Neural progenitor cell (in vitro differentiated cells): ENCODE measurements at regions not wholly inside any gene's neighbourhood (a gene's known extent, or its start where the extent isn't known, plus 50 kb on each side); places are given as distances from the start of the nearest gene placed in this dataset.

Source experiments
- DNase-seq: peaks from one replicate; pipeline ENCODE4 v3.0.0-alpha.2; 2016; ENCODE audit warnings: low spot score
- H2AFZ ChIP-seq: fragments of 200-600 bp; sonication (generic); replicated peaks from 2 replicates; pipeline ENCODE4 v1.6.1; 2016; ENCODE audit warnings: antibody characterized with exemption
- H3F3A ChIP-seq: fragments of 200-600 bp; sonication (generic); 2 replicates; pipeline ENCODE4 v1.6.1; 2016; ENCODE audit warnings: antibody characterized with exemption, low read depth
- H3K27ac ChIP-seq: fragments of 200-600 bp; sonication (generic); 2 replicates; pipeline ENCODE4 v1.5.1; 2016; ENCODE audit warnings: mild to moderate bottlenecking
- H3K27me3 ChIP-seq: fragments of 200-600 bp; sonication (generic); 2 replicates; pipeline ENCODE4 v1.6.1; 2016; ENCODE audit warnings: mild to moderate bottlenecking, moderate library complexity
- H3K36me3 ChIP-seq: fragments of 200-600 bp; sonication (generic); 2 replicates; pipeline ENCODE4 v1.5.1; 2016
- H3K4me1 ChIP-seq: fragments of 200-600 bp; sonication (generic); 2 replicates; pipeline ENCODE4 v1.6.1; 2016; ENCODE audit warnings: mixed run types
- H3K4me2 ChIP-seq: fragments of 200-600 bp; sonication (generic); 2 replicates; pipeline ENCODE4 v1.6.1; 2016
- H3K4me3 ChIP-seq: fragments of 200-600 bp; sonication (generic); 2 replicates; pipeline ENCODE4 v1.5.1; 2016
- H3K79me2 ChIP-seq: fragments of 200-600 bp; sonication (generic); 2 replicates; pipeline ENCODE4 v1.6.1; 2016; ENCODE audit warnings: low read depth
- H3K9ac ChIP-seq: fragments of 200-600 bp; sonication (generic); 2 replicates; pipeline ENCODE4 v1.6.1; 2016
- H3K9me3 ChIP-seq: fragments of 200-600 bp; sonication (generic); 2 replicates; pipeline ENCODE4 v1.5.1; 2016; ENCODE audit warnings: low read depth
- H4K20me1 ChIP-seq: fragments of 200-600 bp; sonication (generic); 2 replicates; pipeline ENCODE4 v1.6.1; 2016; ENCODE audit warnings: low read depth
- H3K27ac Mint-ChIP-seq: 3 replicates; pipeline ENCODE4 v1.8.0; 2021; ENCODE audit warnings: mixed read lengths
- H3K27me3 Mint-ChIP-seq: 2 replicates; pipeline ENCODE4 v1.8.0; 2022; ENCODE audit warnings: low read depth, mild to moderate bottlenecking, inconsistent platforms, moderate library complexity, mixed read lengths; ENCODE audit not compliant: insufficient read depth
- H3K36me3 Mint-ChIP-seq: 3 replicates; pipeline ENCODE4 v1.8.0; 2021; ENCODE audit warnings: mixed read lengths
- H3K4me1 Mint-ChIP-seq: 3 replicates; pipeline ENCODE4 v1.8.0; 2021; ENCODE audit warnings: mixed read lengths
- H3K4me3 Mint-ChIP-seq: 3 replicates; pipeline ENCODE4 v1.8.0; 2021; ENCODE audit warnings: mild to moderate bottlenecking, moderate library complexity, mixed read lengths
- H3K9me3 Mint-ChIP-seq: 3 replicates; pipeline ENCODE4 v1.8.0; 2020; ENCODE audit warnings: mixed read lengths
- EZH2 ChIP-seq: fragments of 200-600 bp; sonication (generic); IDR thresholded peaks from 2 replicates; pipeline ENCODE4 v1.6.1; 2017; ENCODE audit warnings: antibody characterized with exemption, mild to moderate bottlenecking, moderate library complexity
- EZH2phosphoT487 ChIP-seq: fragments of 200-600 bp; sonication (generic); IDR thresholded peaks from 2 replicates; pipeline ENCODE4 v1.6.1; 2017; ENCODE audit warnings: antibody characterized with exemption
- TF ChIP-seq, protein P1 (sequence below): fragments of 200-600 bp; sonication (generic); IDR thresholded peaks from 2 replicates; pipeline ENCODE4 v1.5.1; 2017; ENCODE audit warnings: antibody characterized with exemption, mild to moderate bottlenecking

DNA sequence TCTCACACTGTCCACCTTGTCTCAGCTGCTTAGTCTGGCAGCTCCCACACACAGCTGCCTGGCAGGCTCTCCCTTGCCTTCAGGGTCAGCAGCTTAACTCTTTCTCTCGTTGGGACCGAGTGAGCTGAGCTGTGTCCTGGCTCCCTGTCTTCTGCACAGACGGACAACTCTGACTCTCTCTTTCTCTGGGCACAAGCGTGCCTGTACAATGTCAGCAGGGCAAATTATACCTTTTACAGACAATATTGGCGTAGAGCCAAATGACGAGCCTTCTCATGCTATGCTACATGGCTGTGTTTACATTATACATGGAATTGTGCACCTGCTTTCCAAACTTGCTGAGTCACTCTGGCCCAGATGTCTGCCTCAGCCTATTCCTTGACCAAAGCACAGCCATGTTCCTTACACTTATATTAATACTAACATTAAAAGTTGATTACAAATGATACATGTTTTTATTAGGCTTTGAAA, 188.6 kb downstream of the CYLC2 start:
- Histone ChIP-seq H4K20me1 (no peaks in the 10 kb centered on the region), H3F3A (no peaks in the 10 kb centered on the region), H3K9me3 (no peaks in the 10 kb centered on the region), H3K4me2 (no peak overlapping the region), H3K4me1 (no peaks in the 10 kb centered on the region), H3K36me3 (no peaks in the 10 kb centered on the region), H3K27ac (no peak overlapping the region), H3K4me3 (no peak overlapping the region), H3K79me2 (no peaks in the 10 kb centered on the region), H3K27me3 (no peaks in the 10 kb centered on the region), H3K9ac (no peak overlapping the region), H2AFZ (no peak overlapping the region)
- H3K9me3 Mint-ChIP-seq: peaks cover 7% of the 10 kb centered on the region
- H3K36me3 Mint-ChIP-seq: no peaks in the 10 kb centered on the region
- TF ChIP-seq EZH2: no peak
- TF ChIP-seq EZH2phosphoT487: no peak
- TF ChIP-seq, protein P1, sequence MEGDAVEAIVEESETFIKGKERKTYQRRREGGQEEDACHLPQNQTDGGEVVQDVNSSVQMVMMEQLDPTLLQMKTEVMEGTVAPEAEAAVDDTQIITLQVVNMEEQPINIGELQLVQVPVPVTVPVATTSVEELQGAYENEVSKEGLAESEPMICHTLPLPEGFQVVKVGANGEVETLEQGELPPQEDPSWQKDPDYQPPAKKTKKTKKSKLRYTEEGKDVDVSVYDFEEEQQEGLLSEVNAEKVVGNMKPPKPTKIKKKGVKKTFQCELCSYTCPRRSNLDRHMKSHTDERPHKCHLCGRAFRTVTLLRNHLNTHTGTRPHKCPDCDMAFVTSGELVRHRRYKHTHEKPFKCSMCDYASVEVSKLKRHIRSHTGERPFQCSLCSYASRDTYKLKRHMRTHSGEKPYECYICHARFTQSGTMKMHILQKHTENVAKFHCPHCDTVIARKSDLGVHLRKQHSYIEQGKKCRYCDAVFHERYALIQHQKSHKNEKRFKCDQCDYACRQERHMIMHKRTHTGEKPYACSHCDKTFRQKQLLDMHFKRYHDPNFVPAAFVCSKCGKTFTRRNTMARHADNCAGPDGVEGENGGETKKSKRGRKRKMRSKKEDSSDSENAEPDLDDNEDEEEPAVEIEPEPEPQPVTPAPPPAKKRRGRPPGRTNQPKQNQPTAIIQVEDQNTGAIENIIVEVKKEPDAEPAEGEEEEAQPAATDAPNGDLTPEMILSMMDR: no peak
- H3K27me3 Mint-ChIP-seq: no peaks in the 10 kb centered on the region
- no peaks in the 10 kb centered on the region for H3K4me1 Mint-ChIP-seq
- no peak for DNase-seq
- no peak overlapping the region for H3K4me3 Mint-ChIP-seq
- H3K27ac Mint-ChIP-seq: no peak overlapping the region

DNA sequence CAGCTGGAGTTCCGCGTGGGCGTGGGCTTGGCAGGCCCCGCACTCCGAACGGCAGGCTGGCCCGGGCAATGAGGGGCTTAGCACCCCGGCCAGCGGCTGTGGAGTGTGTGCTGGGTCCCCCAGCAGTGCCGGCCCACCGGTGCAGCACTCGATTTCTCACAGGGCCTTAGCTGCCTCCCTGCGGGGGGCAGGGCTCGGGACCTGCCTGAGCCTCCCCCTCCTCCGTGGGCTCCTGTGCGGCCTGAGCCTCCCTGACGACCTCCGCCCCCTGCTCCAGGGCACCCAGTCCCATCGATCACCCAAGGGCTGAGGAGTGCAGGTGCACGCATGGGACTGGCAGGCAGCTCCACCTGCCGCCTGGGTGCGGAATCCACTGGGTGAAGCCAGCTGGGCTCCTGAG, 191.8 kb downstream of the CYLC2 start:
- Histone ChIP-seq H3K4me3 (no peak overlapping the region), H2AFZ (no peak overlapping the region), H3K9me3 (no peaks in the 10 kb centered on the region), H3K27me3 (no peaks in the 10 kb centered on the region), H3K27ac (no peak overlapping the region), H3K9ac (no peak overlapping the region), H3F3A (no peaks in the 10 kb centered on the region), H3K79me2 (no peaks in the 10 kb centered on the region), H3K36me3 (no peaks in the 10 kb centered on the region), H3K4me1 (no peaks in the 10 kb centered on the region), H3K4me2 (no peak overlapping the region), H4K20me1 (no peaks in the 10 kb centered on the region)
- Mint-ChIP-seq H3K27ac (no peak overlapping the region), H3K4me3 (no peak overlapping the region), H3K27me3 (no peaks in the 10 kb centered on the region), H3K9me3 (peaks cover 7% of the 10 kb centered on the region), H3K36me3 (no peaks in the 10 kb centered on the region), H3K4me1 (no peaks in the 10 kb centered on the region)
- TF ChIP-seq EZH2phosphoT487: no peak
- no peak for DNase-seq

- Histone ChIP-seq H3K27me3 (no peaks in the 10 kb centered on the region), H2AFZ (no peak overlapping the region), H3K36me3 (no peaks in the 10 kb centered on the region), H3K79me2 (no peaks in the 10 kb centered on the region), H3K4me2 (no peak overlapping the region), H3F3A (no peaks in the 10 kb centered on the region), H3K4me3 (no peak overlapping the region), H3K9me3 (no peaks in the 10 kb centered on the region), H4K20me1 (no peaks in the 10 kb centered on the region), H3K4me1 (no peaks in the 10 kb centered on the region), H3K27ac (no peak overlapping the region), H3K9ac (no peak overlapping the region)
- TF ChIP-seq EZH2phosphoT487: no peak
- TF ChIP-seq, protein P1: no peak
- TF ChIP-seq EZH2: no peak
- no peaks in the 10 kb centered on the region for H3K4me1 Mint-ChIP-seq
- DNase-seq: no peak
- no peaks in the 10 kb centered on the region for H3K27me3 Mint-ChIP-seq
- no peak overlapping the region for H3K27ac Mint-ChIP-seq
- no peak overlapping the region for H3K4me3 Mint-ChIP-seq
- H3K36me3 Mint-ChIP-seq: no peaks in the 10 kb centered on the region
- peaks cover 4% of the 10 kb centered on the region for H3K9me3 Mint-ChIP-seq
Observed at GRCh38 chr9:103188781-103189350, 193.7 kb downstream of the CYLC2 start.

DNA sequence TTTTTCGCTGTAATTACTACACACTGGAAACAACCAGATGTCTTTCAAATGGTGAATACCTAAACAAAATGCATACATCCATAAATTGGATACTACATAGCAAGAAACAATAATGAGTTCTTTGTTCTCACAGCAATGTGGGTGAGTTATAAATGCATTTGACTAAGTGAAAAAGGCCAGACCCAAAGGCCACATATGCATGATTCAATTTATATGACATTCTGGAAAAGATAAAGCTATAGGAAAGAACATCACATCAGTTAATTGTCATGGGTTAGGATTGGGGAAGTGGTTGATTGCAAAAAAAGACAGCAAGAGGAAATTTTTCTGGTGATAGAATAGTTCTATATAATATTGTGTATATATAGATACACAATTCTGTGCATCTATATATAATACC, 198.9 kb downstream of the CYLC2 start:
- Histone ChIP-seq H3K79me2 (no peaks in the 10 kb centered on the region), H3F3A (no peaks in the 10 kb centered on the region), H3K36me3 (no peaks in the 10 kb centered on the region), H3K9me3 (no peaks in the 10 kb centered on the region), H3K4me1 (no peaks in the 10 kb centered on the region), H3K27me3 (no peaks in the 10 kb centered on the region), H3K4me3 (no peak overlapping the region), H4K20me1 (no peaks in the 10 kb centered on the region), H3K9ac (no peak overlapping the region), H3K4me2 (no peak overlapping the region), H3K27ac (no peak overlapping the region), H2AFZ (no peak overlapping the region)
- H3K9me3 Mint-ChIP-seq: no peaks in the 10 kb centered on the region
- H3K36me3 Mint-ChIP-seq: no peaks in the 10 kb centered on the region
- no peaks in the 10 kb centered on the region for H3K4me1 Mint-ChIP-seq
- no peak overlapping the region for H3K27ac Mint-ChIP-seq
- DNase-seq: no peak
- TF ChIP-seq, protein P1: no peak
- no peak for TF ChIP-seq EZH2
- TF ChIP-seq EZH2phosphoT487: no peak
- H3K27me3 Mint-ChIP-seq: no peaks in the 10 kb centered on the region
- no peak overlapping the region for H3K4me3 Mint-ChIP-seq
